GM12873 (cell line): ENCODE measurements at regions not wholly inside any gene's neighbourhood (a gene's known extent, or its start where the extent isn't known, plus 50 kb on each side); places are given as distances from the start of the nearest gene placed in this dataset.

ENCODE experiments used
- TF ChIP-seq, protein P1 (sequence below): IDR thresholded peaks from 2 replicates; pipeline ENCODE4 v1.5.1; 2012; ENCODE audit warnings: low read depth, mild to moderate bottlenecking, moderate library complexity, low read length, control low read depth; ENCODE audit not compliant: insufficient read depth; ENCODE audit errors: missing control alignments

DNA sequence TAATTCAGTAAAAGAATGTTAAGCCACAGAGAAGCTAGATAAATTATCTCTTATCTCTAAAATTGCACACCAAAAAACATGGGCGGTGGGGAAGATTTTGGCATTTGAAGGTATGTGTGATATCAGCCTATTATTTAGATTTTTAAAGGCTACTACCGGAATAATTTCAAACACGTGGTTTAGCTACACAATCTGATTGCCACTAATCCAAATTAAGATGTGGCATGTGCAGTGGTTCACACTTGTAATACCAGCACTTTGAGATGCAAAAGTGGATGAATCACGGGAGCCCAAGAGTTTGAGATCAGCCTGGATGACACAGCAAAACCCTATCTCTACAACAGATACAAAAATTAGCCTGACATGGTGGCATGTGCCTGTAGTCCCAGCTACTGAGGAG lies 584.5 kb downstream of the HS3ST4 start:
- TF ChIP-seq, protein P1, sequence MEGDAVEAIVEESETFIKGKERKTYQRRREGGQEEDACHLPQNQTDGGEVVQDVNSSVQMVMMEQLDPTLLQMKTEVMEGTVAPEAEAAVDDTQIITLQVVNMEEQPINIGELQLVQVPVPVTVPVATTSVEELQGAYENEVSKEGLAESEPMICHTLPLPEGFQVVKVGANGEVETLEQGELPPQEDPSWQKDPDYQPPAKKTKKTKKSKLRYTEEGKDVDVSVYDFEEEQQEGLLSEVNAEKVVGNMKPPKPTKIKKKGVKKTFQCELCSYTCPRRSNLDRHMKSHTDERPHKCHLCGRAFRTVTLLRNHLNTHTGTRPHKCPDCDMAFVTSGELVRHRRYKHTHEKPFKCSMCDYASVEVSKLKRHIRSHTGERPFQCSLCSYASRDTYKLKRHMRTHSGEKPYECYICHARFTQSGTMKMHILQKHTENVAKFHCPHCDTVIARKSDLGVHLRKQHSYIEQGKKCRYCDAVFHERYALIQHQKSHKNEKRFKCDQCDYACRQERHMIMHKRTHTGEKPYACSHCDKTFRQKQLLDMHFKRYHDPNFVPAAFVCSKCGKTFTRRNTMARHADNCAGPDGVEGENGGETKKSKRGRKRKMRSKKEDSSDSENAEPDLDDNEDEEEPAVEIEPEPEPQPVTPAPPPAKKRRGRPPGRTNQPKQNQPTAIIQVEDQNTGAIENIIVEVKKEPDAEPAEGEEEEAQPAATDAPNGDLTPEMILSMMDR: no peak

DNA sequence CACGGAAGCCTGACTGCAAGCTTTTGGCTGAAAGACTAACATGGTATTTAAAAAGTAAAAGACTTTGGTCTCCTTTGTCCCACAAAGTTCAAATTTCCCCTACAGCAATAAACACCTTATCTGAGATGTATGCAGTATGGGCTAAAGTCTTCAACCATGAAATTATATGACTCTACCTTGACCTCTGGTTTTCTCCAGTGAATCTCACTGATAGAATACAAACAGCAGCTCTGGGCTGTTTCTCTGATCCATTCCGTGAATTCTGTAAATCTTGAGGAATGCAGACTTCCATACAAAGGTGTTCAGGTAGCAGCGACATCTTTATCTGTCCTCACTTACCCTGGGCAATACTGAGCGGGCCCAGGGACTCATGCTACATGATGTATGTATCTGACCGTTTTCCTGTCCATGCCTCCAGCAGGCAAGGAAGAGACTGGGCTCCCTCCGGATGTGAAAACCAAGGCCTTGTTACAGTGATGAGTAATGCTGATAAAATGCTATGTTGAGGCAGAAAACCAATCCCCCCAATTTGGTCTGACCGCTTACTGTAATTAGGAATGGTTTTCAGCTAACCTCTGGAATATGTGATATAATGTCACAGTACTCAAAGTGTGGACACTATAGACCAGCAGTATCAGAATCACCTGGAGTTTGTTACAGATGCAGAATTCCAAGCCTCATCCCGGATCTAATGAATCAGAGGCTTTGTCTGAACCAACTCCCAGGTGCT lies 589.8 kb downstream of the HS3ST4 start:
- TF ChIP-seq, protein P1: no peak

DNA sequence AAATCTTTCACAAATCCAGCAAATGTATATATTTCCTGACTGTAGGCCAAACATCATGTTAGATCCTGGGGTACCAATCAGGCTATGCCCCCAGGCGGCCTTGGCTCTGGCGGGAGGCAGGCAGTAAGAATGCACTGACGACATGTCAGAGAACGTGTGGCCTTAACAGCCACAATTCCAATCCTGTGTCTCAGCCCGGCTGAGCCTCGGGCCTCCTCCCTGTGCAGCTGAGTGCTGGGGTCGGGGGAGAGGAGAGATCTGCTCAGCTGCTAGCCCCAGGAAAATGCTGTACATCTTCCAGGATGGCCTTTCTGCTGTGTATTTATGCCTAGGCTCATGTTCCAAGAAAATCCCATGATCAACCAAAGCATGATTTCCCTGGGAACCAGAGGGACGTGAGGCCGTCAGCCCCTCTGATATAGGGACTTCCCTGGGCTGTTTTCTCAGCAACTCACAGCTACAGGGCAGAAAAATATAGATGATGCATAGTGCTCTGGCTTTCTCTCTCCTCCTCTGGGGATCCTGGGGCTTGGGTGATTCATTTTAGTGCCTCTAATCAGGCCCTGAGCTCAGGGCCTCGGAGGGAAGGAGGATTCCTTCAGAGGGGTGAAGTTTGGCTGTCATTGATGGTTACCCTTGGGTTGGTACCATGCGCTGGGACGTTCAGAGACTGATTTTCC lies 604.0 kb downstream of the HS3ST4 start:
- TF ChIP-seq, protein P1: no peak

- TF ChIP-seq, protein P1: no peak
These were observed 609.8 kb downstream of the HS3ST4 start for GRCh38 chr16:26301516-26301915.

GRCh38 chr16:26316683-26317464 lies 625.1 kb downstream of the HS3ST4 start:
- TF ChIP-seq, protein P1: no peak

- TF ChIP-seq, protein P1: no peak
These were observed 626.1 kb downstream of the HS3ST4 start for GRCh38 chr16:26317885-26318284.

- TF ChIP-seq, protein P1: no peak
These were observed 638.9 kb downstream of the HS3ST4 start for GRCh38 chr16:26330654-26331053.
